Keratinocyte (primary cell): ENCODE measurements at regions not wholly inside any gene's neighbourhood (a gene's known extent, or its start where the extent isn't known, plus 50 kb on each side); places are given as distances from the start of the nearest gene placed in this dataset.

ENCODE experiments used
- DNase-seq: peaks from one replicate; pipeline ENCODE4 v3.0.0-alpha.2; 2011; ENCODE audit warnings: low read depth, missing footprints, low spot score
- FAIRE-seq: peaks from 2 replicates; lab custom pipeline; 2011; peaks lifted over from hg19 to GRCh38; lab: Jason Lieb, UNC
- H2AFZ ChIP-seq: 2 replicates; pipeline ENCODE4 v1.6.0; 2012; ENCODE audit warnings: low read length, control low read depth, inconsistent platforms; ENCODE audit not compliant: control insufficient read depth
- H3K27ac ChIP-seq: 2 replicates; pipeline ENCODE4 v1.5.1; 2011; ENCODE audit warnings: low read length; ENCODE audit not compliant: control insufficient read depth, insufficient read depth
- H3K27me3 ChIP-seq: 3 replicates; pipeline ENCODE4 v1.6.0; 2011; ENCODE audit warnings: low read length; ENCODE audit not compliant: control insufficient read depth, insufficient read depth; ENCODE audit errors: extremely low read depth
- H3K36me3 ChIP-seq, 2 experiments: 2 replicates in 1 of 2; 3 replicates in 1 of 2; pipeline ENCODE4 v1.5.1; 2011; ENCODE audit warnings: low read length in 2 of 2, mild to moderate bottlenecking in 1 of 2; ENCODE audit not compliant: control insufficient read depth in 2 of 2, insufficient read depth in 2 of 2; ENCODE audit errors: extremely low read depth in 1 of 2
- H3K4me1 ChIP-seq: 3 replicates; pipeline ENCODE4 v1.5.1; 2011; ENCODE audit warnings: low read length; ENCODE audit not compliant: control insufficient read depth, insufficient read depth; ENCODE audit errors: extremely low read depth
- H3K4me2 ChIP-seq: 3 replicates; pipeline ENCODE4 v1.6.0; 2011; ENCODE audit warnings: low read depth, low read length; ENCODE audit not compliant: control insufficient read depth, insufficient read depth; ENCODE audit errors: extremely low read depth
- H3K4me3 ChIP-seq, 3 experiments: fragments of 200-600 bp in 1 of 3; sonication (generic) in 1 of 3; 2 replicates in 2 of 3; 3 replicates in 1 of 3; pipeline ENCODE4 v1.5.1; 2011 to 2016; ENCODE audit warnings: low read length in 3 of 3, mild to moderate bottlenecking in 3 of 3, control low read depth in 2 of 3, inconsistent platforms in 1 of 3, low read depth in 1 of 3, mixed read lengths in 1 of 3, mixed run types in 1 of 3, moderate library complexity in 1 of 3; ENCODE audit not compliant: control insufficient read depth in 2 of 3, insufficient read depth in 2 of 3; ENCODE audit errors: extremely low read depth in 1 of 3
- H3K79me2 ChIP-seq: 2 replicates; pipeline ENCODE4 v1.6.0; 2012; ENCODE audit warnings: low read length; ENCODE audit not compliant: control insufficient read depth, insufficient read depth
- H3K9ac ChIP-seq: 3 replicates; pipeline ENCODE4 v1.6.0; 2011; ENCODE audit warnings: low read length; ENCODE audit not compliant: control insufficient read depth, insufficient read depth; ENCODE audit errors: extremely low read depth
- H3K9me1 ChIP-seq: 3 replicates; pipeline ENCODE4 v1.6.0; 2011; ENCODE audit warnings: low read length; ENCODE audit not compliant: control insufficient read depth, insufficient read depth; ENCODE audit errors: extremely low read depth
- H3K9me3 ChIP-seq: 2 replicates; pipeline ENCODE4 v1.5.1; 2012; ENCODE audit warnings: low read depth, low read length; ENCODE audit not compliant: control insufficient read depth
- H4K20me1 ChIP-seq: 3 replicates; pipeline ENCODE4 v1.6.0; 2011; ENCODE audit warnings: low read length; ENCODE audit not compliant: control insufficient read depth, insufficient read depth; ENCODE audit errors: extremely low read depth
- EZH2 ChIP-seq: IDR thresholded peaks from one replicate; pipeline ENCODE4 v1.6.1; 2012; ENCODE audit warnings: inconsistent platforms, mild to moderate bottlenecking, low read length, moderate library complexity
- dilution Hi-C: fragments of 300-500 bp; cut with MboI; formaldehyde crosslinking; loops from one replicate; pipeline ENCODE4 v1.7.0; 2020; ENCODE audit warnings: low sequenced_read_pairs; ENCODE audit not compliant: extremely low pct_ligation_motif_present
- TF ChIP-seq, protein P1 (sequence below), 3 experiments: IDR thresholded peaks in 1 of 3; conservative IDR thresholded peaks in 1 of 3; optimal IDR thresholded peaks in 1 of 3; 2 replicates in 2 of 3; 3 replicates in 1 of 3; pipeline versions ENCODE3 to v1.5.1; 2011; ENCODE audit warnings: low read length in 3 of 3, mild to moderate bottlenecking in 3 of 3, moderate library complexity in 2 of 3, control low read depth in 1 of 3, inconsistent platforms in 1 of 3; ENCODE audit not compliant: insufficient read depth in 2 of 3; ENCODE audit errors: extremely low read depth in 1 of 3

- Histone ChIP-seq H3K27ac (no peak overlapping the region), H3K79me2 (no peaks in the 10 kb centered on the region), H3K4me3 (no peak overlapping the region), H3K36me3 (no peaks in the 10 kb centered on the region), H3K4me1 (no peaks in the 10 kb centered on the region), H2AFZ (no peak overlapping the region), H3K4me2 (no peak overlapping the region), H3K9me1 (no peaks in the 10 kb centered on the region), H3K9ac (no peak overlapping the region), H4K20me1 (no peaks in the 10 kb centered on the region), H3K9me3 (no peaks in the 10 kb centered on the region), H3K27me3 (peaks cover 26% of the 10 kb centered on the region)
- FAIRE-seq (no peak), DNase-seq (no peak)
- no peak for TF ChIP-seq EZH2
- TF ChIP-seq, protein P1, sequence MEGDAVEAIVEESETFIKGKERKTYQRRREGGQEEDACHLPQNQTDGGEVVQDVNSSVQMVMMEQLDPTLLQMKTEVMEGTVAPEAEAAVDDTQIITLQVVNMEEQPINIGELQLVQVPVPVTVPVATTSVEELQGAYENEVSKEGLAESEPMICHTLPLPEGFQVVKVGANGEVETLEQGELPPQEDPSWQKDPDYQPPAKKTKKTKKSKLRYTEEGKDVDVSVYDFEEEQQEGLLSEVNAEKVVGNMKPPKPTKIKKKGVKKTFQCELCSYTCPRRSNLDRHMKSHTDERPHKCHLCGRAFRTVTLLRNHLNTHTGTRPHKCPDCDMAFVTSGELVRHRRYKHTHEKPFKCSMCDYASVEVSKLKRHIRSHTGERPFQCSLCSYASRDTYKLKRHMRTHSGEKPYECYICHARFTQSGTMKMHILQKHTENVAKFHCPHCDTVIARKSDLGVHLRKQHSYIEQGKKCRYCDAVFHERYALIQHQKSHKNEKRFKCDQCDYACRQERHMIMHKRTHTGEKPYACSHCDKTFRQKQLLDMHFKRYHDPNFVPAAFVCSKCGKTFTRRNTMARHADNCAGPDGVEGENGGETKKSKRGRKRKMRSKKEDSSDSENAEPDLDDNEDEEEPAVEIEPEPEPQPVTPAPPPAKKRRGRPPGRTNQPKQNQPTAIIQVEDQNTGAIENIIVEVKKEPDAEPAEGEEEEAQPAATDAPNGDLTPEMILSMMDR (optimal IDR thresholded peaks at IDR 0.05 in 1 of 3, IDR thresholded peaks at IDR 0.05 in 1 of 3, conservative IDR thresholded peaks at IDR 0.05 in 1 of 3; ENCODE audit: extremely low read depth in 1 of 3, insufficient read depth in 2 of 3, low read length in 3 of 3): no peak
- dilution Hi-C loops: no loop called here
Observed at GRCh38 chr5:172571892-172572291, 69.2 kb upstream of the NEURL1B start.

GRCh38 chr5:172571413-172571812 lies 69.7 kb upstream of the NEURL1B start:
- dilution Hi-C loops: no loop called here
- no peaks in the 10 kb centered on the region for H3K9me1 ChIP-seq
- H2AFZ ChIP-seq: no peak overlapping the region
- no peaks in the 10 kb centered on the region for H3K36me3 ChIP-seq
- H3K9me3 ChIP-seq: no peaks in the 10 kb centered on the region
- DNase-seq (no peak), FAIRE-seq (no peak)
- H3K27ac ChIP-seq: no peak overlapping the region
- peaks cover 26% of the 10 kb centered on the region for H3K27me3 ChIP-seq
- no peaks in the 10 kb centered on the region for H3K79me2 ChIP-seq
- TF ChIP-seq EZH2: no peak
- TF ChIP-seq, protein P1 (optimal IDR thresholded peaks at IDR 0.05 in 1 of 3, IDR thresholded peaks at IDR 0.05 in 1 of 3, conservative IDR thresholded peaks at IDR 0.05 in 1 of 3; ENCODE audit: extremely low read depth in 1 of 3, insufficient read depth in 2 of 3, low read length in 3 of 3): no peak
- no peak overlapping the region for H3K9ac ChIP-seq
- no peaks in the 10 kb centered on the region for H4K20me1 ChIP-seq
- no peak overlapping the region for H3K4me2 ChIP-seq
- H3K4me1 ChIP-seq: no peaks in the 10 kb centered on the region
- no peak overlapping the region for H3K4me3 ChIP-seq
